Ecto neural progenitor cell (in vitro differentiated cells): ENCODE measurements at regions not wholly inside any gene's neighbourhood (a gene's known extent, or its start where the extent isn't known, plus 50 kb on each side); places are given as distances from the start of the nearest gene placed in this dataset.
"Not testable (repeated sequence)": the region's sequence is repeated elsewhere in the genome, so short reads cannot be mapped to it uniquely, and the experiment has no call there.

ENCODE experiments used
- DNase-seq: peaks from one replicate; pipeline ENCODE4 v3.0.0-alpha.2; 2018; ENCODE audit warnings: low spot score

DNA sequence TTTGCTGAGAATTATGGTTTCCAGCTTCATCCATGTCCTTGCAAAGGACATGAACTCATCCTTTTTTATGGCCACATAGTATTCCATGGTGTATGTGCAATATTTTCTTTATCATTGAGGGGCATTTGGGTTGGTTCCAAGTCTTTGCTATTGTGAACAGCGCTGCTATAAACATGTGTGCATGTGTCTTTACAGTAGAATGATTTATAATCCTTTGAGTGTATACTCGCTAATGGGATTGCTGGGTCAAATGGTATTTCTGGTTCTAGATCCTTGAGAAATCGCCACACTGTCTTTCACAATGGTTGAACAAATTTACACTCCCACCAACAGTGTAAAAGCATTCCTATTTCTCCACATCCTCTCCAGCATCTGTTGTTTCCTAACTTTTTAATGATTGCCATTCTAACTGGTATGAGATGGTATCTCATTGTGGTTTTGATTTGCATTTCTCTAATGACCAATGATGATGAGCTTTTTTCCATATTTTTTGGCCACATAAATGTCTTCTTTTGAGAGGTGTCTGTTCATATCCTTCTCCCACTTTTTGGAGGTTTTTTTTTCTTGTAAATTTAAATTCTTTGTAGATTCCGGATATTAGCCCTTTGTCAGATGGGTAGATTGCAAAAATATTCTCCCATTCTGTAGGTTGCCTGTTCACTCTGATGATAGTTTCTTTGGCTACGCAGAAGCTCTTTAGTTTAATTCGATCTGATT, 180.1 kb downstream of the PLPPR4 start:
- DNase-seq, result not testable (repeated sequence)

DNA sequence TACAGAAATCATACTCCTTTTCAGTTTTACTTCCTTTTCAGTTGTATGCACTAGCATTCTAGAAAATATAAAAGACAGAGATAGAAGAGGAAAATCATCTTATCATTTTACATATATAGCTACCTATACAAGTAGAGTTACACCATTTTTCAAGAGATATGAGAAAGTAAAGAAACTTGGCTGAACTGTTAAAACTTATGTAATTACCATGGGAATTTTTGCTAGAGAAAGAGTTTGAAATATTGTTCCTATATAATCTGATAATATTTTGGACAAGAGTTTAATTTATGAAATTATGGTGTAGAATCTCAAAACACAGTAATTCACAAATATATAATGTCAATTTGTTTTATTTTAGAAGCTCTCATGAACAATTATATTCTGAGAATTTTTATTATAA, 180.8 kb downstream of the PLPPR4 start:
- no peak for DNase-seq

DNA sequence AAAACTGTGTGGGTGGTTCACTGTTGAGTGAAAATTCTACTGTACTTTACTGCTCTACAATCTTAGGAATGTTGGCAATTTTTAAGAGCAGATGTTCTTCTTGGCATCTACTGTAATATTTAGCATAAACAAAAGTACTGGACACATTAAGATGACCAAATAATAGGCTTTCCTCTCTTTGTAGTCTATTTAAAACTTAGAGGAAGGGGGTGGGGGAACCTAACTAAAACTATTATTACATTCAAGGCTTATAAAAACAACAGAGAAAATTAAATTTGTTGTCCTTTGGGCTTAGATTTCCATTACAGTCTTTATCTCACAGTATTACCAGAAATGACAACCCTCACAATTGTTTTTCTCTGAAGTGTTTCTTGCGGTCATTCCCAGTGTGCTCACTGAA, 181.2 kb downstream of the PLPPR4 start:
- no peak for DNase-seq

DNA sequence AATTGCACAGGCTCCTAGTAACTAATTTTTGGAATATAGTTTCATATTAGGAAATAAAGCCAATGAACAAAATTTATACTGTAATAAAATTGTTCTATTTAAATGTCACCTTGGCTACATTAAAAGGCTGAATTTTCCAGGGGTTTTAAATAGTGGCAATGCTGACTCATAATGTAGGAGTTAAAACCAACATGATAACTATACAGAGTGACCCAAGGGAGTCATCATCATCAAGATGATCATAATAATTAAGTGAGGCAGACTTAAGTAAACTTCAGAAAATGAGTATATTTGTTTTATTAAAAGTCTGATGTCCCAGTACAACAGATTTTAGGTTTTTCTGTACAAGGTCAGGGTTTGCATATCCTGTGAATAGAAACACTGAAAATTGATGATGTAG, 183.4 kb downstream of the PLPPR4 start:
- no peak for DNase-seq

DNA sequence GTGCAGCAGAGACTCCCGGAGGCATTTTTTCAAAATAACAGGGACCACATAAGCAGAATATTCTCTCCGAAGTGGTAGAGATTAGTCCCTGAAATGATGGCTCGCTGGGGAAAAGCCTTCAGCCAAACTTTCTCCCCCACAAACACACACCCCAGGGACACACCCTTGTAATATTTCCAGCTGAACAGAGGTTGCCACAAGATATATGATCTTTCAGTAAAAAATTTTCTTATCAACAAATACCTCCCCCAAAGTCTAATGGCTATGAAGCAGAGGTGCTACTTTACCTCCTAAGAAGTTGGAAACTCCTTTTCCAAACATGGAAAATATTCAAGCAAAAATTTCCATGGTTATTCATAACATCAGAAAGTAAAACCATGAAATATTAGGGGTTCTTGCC, 190.2 kb upstream of the PALMD start:
- DNase-seq, result no peak

DNA sequence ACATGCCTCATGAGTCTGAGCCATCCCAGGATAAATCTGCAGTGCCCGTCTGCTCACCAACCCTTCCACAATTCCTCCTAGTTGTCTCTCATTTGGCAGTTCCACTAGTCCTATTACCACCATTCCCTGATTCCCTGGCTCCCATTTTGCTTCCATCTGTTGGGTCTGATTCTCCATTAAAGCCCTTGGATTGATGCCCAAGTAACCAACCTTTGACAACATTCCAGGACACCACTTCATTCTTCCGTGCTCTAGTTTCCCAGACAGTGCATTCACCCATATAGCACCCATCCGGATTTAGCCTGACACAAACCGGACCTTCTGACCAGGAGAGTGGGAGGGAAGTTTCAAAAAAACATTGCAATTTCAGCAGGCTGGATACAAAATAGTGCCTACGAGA, 189.4 kb upstream of the PALMD start:
- no peak for DNase-seq

DNA sequence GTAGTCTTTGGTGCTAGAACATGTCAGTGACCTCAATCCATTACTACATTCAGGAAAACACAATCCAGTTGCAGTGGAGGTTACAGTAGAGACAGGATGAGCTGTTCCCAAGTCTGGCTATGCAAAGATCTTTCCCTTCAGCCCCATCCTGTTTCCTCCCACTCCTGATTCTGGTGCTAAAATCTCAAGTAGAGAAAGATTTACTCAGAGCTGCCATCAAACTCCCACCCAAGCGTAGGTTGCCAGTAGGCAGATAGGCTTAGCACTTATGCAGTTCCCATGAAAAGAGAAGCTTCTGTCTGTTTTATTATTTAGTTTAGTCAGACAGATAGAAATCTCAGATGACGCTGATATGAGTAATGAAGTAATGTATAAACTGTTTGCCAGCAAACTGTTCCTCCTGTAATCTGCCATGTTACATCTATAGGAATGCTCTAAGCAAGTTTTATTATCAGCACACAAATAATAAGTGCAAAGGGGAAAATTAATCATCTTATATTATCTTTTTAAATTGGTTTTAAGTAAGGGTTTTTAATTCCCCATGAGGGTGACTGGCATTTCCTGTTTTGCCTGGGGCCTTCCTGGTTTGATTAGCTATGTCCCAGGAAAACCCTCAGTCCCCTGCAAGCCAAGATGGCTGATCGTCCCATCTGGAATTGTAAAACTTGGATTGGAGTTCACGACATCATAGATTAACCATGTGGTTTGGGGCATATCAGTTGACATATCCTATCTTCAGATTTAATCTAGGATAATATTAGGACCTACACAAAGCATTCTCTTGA, 188.3 kb upstream of the PALMD start:
- no peak for DNase-seq

DNA sequence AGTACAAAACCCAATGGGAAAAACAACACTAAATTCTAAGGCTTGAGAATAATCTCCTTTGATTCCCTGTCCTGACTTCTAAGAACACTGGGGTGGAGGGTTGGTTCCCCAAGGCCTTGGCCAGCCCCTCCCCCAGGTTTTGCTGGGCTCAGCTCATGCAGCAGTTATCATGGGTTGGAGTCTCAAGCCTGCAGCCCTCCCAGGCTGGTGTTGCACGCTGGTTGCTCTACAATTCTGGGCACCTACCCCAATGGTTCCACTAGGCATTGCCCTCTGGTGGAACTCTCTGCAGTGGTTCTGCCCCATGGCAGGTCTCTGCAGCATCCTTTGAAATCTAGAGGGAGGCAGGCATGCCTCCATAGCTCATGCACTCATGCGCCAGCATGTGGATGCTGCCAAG, 184.4 kb upstream of the PALMD start:
- no peak for DNase-seq

DNA sequence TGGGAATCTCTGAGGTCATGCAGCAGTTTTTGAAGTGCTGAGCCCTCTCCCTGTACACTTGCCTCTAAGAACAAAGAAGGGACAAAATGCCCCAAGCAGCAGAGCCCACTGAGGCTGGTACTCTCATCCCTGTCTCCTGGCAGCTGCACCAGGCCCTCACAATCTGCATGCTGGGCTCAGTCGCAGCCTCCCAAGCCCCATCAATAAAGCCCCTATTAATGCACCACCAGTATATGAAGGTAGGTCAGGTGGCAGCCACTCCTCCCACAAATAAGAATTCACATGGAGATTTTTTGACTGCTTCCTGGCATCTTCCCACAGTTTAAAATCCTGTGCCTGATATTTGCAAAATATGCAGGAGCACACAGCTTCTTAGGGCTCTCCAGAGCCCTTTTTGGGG, 181.2 kb upstream of the PALMD start:
- no peak for DNase-seq

DNA sequence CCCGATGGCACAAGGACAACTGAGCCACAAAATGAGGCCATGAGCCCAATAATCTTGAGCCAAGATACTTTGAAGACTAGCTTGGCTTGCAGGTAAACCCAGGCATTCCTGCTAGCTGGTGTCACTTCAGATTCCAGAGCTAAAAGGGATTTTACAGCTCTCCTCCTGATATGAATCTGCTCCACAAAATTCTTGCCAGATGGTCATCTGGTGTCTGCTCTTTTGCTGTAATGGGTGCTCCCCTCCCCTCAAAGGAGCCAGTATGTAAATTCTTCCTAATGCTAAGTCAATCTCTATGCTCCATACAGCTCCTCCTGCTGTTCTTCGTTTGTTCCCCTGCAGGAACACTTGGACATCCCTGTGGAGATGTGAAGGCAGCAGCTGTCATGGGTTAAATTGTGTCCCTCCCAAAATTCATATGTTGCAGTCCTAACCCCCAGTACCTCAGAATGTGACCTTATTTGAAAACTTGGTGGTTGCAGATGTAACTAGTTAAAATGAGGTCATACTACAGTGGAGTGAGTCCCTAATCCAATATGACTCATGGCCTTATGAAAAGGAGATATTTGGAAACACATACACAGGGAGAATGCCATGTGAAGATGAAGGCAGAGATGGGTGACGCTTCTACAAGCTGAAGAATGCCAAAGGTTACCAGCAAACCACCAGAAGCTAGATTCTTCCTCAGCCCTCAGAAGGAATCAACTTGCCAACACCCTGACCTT, 180.6 kb upstream of the PALMD start:
- no peak for DNase-seq

DNA sequence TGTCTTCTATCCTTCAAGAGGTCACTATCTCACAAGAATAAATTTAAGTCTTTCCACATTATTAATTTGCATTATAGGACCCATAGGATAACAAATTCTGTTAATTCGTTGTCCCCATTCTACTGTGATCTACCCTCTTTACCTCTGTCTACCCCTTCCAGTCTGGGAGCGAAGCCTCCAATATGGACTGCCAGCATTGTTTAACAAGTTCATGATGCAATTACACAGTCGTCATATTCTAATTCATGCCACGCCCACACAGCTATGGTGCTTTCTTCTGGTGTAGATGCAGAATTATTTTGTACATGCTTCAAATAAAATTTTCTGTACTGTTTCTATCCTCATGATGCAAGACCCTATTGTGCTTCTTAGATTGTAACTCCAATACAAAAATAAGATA, 178.3 kb upstream of the PALMD start:
- DNase-seq, result no peak

DNA sequence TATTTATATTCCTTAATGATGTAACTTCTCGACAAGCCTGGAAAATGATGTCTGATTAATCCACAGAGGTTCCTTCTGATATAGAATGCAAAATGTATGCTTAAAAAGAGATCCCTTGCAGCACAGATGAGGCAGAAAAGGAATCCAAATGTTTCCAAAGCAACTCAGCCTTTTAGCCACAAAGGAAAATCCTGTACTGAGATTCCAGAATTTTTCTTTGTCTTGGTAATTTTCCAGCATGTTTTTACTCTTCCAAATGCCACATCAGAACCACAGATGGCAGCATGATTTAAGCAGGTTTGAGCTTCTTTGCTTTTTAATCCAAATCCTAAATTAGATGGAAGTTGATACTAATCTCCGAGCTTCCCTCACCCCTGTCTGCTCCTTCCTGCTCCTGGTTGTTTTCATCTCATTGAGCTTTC, 176.4 kb upstream of the PALMD start:
- DNase-seq, result no peak

DNA sequence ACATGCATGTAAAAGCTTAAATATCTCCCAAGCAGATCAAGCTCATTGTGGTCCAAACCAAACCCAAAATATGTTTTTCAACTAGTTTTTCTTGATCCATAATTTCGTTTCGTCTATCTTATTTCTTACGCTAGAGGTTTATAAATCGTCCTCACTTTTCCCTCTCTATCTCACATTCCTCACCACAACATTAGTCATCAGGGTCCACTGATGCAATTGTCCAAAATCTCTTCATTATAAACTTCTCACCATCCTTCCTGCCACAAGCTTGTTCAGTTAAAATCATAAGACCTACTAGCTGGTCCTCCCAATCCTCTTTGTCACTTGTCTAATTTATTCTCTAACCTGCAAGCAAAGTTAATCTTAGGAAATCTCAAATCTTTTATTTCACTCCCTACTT, 173.0 kb upstream of the PALMD start:
- no peak for DNase-seq

DNA sequence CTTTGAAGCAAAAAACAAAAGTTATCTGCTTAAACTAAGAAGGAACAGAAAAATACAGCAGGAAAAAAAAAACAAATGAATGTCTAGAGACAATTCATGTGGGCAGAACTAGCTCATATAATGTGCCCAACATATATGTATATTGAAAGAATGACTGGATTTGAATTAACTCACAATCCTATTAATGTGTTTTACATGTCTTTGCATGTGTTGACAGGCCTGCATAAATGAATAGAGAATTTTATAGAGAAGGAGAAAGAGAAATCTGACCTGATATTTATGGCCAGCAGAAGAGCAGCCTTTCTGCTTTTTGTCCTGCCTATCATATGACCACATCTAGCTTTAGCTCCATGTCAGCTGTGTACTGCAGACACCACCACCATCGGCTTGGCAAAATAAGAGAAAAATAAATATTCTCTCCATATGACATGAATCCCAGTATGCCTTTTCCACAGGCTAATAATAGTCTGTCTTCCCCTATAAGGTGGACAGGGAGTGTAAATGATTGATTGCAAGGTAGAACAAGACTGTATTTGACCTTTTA, 171.5 kb upstream of the PALMD start:
- no peak for DNase-seq

DNA sequence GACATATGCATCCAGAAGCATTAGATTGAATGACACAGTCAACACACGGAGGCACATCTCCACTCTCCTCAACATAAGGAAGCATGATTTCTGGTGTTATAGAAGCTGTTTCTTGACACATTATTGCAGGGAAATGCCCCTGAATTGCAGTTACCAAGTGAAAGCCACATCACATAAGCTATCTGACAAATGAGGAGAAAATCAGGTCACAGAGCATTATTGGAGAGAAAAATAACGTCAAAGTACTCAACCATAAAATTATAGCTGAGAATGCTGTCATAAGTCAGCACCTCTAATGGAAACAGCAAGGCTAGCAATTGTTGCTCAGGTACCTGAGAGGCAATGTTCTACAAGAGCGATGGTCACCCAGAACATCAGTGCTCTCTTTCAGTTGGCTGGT, 169.9 kb upstream of the PALMD start:
- DNase-seq, result no peak

DNA sequence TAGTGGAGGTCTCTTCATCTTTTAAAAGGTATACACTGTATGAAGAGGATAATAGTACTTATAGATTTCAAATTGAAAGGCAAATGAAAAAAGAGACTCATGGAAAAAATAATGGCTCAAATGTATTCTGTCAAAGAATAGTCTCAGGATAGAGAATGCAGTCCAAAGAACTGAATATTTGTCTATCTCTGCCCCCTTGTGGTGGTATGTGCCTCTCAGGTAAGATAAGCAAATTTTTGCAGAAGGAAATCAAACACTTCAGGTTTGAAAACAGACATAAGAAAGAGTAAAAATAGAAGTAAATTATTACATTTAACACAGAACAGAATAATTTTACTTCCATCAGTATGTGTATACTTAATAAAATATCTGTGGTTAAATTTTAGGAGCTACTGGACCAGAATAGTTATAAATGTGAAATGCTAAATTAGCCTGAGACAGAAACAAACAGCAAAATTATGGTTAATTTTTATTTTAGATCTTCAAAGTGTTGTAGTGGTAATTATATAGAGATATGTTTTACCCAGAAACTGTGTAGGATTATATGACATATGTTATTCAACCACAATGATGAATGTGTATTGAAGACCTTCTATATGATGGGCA, 164.4 kb upstream of the PALMD start:
- no peak for DNase-seq

DNA sequence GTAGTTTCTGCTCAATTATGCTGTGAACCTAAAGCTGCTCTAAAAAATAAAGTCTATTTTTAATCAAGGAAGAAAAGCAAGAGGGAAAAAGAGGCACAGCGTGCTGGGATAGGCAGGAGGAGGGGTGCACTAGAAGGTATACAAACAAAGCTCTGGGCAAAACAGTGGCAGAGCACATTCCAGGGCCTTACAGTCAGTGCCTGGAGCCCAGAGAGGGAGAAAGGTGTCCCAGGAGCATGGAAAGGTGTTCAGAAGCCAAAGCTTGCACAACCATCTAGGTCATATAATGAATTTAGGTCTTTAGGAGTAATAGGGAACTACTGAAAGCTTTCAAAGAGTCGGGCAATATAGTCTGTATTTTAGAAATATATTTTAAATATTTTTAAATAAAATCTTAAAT, 163.6 kb upstream of the PALMD start:
- no peak for DNase-seq

DNA sequence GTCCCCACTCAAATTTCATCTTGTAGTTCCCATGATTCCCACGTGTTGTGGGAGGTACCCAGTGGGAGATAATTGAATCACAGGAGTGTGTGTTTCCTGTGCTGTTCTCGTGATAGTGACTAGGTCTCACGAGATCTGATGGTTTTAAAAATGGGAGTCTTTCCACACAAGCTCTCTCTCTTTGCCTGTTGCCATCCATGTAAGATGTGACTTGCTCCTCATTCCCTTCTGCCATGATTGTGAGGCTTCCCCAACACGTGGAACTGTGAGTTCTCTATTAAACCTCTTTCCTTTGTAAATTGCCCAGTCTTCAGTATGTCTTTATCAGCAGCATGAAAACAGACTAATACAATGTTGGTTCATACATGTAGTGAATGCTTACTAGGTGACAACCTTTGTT, 163.2 kb upstream of the PALMD start:
- no peak for DNase-seq

DNA sequence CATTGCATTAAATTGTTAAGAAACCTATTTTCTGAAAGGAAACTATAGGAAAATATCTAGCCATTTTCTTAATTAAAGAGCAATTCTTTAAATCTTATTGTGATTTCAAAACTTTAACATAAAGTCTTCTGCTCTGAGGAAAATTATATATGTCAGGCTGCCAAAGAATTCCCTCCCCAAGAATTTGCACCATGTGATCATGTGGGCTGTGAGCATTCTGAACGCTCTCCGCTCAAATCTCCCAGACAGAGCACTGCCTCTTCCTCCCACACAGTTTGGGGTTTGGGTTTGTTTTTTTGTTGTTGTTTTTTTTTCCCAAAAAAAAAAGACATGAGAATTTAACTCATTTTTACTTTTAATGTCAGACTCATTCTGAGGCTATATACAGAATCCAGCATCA, 155.9 kb upstream of the PALMD start:
- no peak for DNase-seq

DNA sequence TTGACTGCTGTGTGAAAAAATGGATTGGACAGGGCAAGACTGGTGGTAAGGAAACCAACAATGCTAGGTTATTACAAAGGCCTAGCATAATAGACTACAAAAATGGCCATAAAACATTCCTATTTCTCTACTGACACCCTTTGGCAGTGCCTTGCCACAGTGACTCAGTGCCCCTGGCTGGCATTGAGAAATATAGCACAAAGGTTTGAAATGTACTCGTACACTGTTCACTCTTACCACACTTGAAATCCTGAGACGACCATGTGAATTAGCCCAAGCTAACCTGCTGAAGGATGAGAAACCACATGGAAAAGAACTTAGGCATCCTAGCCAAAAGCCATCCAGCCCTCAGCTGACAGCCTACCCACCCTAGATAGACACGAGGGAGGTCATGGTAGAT, 149.8 kb upstream of the PALMD start:
- no peak for DNase-seq

DNA sequence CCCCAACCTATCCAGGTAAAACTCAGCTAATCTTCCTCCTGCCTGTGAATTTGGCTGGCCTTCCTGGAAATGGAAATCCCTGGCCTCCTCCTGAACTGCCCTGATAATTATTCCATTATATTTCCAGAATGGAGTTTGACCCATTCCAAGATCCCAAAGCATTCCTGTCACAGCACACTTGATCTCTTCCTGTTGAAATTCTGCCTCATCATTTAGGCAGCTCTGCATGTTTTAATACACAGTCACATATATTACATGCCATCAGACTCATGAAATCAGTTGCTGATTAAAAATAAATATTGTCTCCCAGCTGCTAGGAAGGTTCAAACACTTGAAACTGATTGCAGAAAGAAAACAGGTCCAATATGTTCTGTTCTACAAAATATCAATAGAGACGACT, 148.2 kb upstream of the PALMD start:
- DNase-seq, result no peak

DNA sequence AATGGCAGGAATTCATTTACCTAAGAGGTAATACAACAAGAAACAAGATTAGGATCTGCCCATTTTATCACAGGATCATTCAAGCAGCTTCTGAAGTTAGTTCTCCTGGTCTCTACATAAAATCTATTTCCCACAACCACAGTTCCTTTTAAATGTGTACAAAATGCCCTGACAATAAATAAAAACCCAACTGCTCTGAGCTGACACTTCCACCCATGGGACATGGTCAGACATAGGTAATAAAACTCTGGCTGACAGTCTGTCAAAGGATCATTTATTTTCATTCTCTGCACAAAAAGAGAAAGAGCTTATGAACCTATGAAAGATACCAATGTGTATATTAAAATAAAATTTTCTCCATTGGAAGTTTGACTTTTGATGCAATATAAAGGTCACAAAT, 145.4 kb upstream of the PALMD start:
- no peak for DNase-seq

DNA sequence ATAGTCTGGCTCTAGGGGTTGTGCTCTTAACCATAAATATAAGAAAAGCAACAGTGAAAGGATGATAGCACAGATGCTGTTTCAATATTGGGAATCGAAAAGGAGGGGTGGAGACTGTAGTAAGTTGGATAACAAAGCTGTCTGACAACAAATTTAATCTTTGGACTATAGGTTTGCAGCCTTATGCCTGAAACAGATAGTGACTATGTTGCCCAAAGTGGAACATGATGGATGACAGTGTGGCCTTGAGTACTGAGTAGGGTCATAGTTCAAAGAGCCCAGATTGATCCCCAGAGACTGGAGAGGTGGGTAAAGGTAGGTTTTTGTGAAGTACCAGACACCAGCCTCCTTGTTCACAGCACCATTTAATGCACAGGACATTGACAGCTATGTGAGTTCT, 144.0 kb upstream of the PALMD start:
- DNase-seq, result no peak
